GM21423 (cell line): ENCODE measurements at regions not wholly inside any gene's neighbourhood (a gene's known extent, or its start where the extent isn't known, plus 50 kb on each side); places are given as distances from the start of the nearest gene placed in this dataset.
"Not testable (repeated sequence)": the region's sequence is repeated elsewhere in the genome, so short reads cannot be mapped to it uniquely, and the experiment has no call there.

Experiments used
- ATAC-seq: cut with Tn5 transposase; IDR thresholded peaks from one replicate; pipeline ENCODE4 v1.9.1; 2021; ENCODE audit warnings: mild to moderate bottlenecking, moderate library complexity; ENCODE audit not compliant: unreplicated experiment

GRCh38 chr5:17817990-17818389 is 183.7 kb downstream of the TAF11L14 start:
- no peak for ATAC-seq

- no peak for ATAC-seq
These were observed 185.5 kb downstream of the TAF11L14 start for GRCh38 chr5:17819783-17820182.

- ATAC-seq, result no peak
These were observed 194.4 kb downstream of the TAF11L14 start for GRCh38 chr5:17828681-17829080.

GRCh38 chr5:17829456-17829855 is 195.2 kb downstream of the TAF11L14 start:
- no peak for ATAC-seq

- no peak for ATAC-seq
These were observed 197.0 kb downstream of the TAF11L14 start for GRCh38 chr5:17831279-17831678.

- no peak for ATAC-seq
These were observed 198.9 kb downstream of the TAF11L14 start for GRCh38 chr5:17832949-17833745.

GRCh38 chr5:17837757-17838156 is 203.5 kb downstream of the TAF11L14 start:
- no peak for ATAC-seq

GRCh38 chr5:17838469-17838868 is 204.2 kb downstream of the TAF11L14 start:
- ATAC-seq, result no peak

GRCh38 chr5:17839848-17840247 is 205.6 kb downstream of the TAF11L14 start:
- ATAC-seq, result no peak

GRCh38 chr5:17846496-17846895 is 212.2 kb downstream of the TAF11L14 start:
- ATAC-seq, result no peak

- ATAC-seq, result no peak
These were observed 213.0 kb downstream of the TAF11L14 start for GRCh38 chr5:17847286-17847685.

GRCh38 chr5:17852111-17852510 is 217.9 kb downstream of the TAF11L14 start:
- no peak for ATAC-seq

- no peak for ATAC-seq
These were observed 218.5 kb downstream of the TAF11L14 start for GRCh38 chr5:17852740-17853139.

GRCh38 chr5:17854901-17855300 is 220.6 kb downstream of the TAF11L14 start:
- no peak for ATAC-seq

- no peak for ATAC-seq
These were observed 226.5 kb downstream of the TAF11L14 start for GRCh38 chr5:17860660-17861315.

GRCh38 chr5:17864903-17865302 is 230.6 kb downstream of the TAF11L14 start:
- ATAC-seq, result not testable (repeated sequence)

- ATAC-seq, result not testable (repeated sequence)
These were observed 231.7 kb downstream of the TAF11L14 start for GRCh38 chr5:17865966-17866365.

- ATAC-seq, result no peak
These were observed 237.9 kb downstream of the TAF11L14 start for GRCh38 chr5:17872204-17872603.

GRCh38 chr5:17878541-17878940 is 244.3 kb downstream of the TAF11L14 start:
- ATAC-seq, result no peak

- ATAC-seq, result no peak
These were observed 245.0 kb downstream of the TAF11L14 start for GRCh38 chr5:17879276-17879675.

- no peak for ATAC-seq
These were observed 246.6 kb downstream of the TAF11L14 start for GRCh38 chr5:17880869-17881268.

GRCh38 chr5:17882760-17883488 is 248.7 kb downstream of the TAF11L14 start:
- no peak for ATAC-seq
